BE2C (cell line): ENCODE measurements at regions not wholly inside any gene's neighbourhood (a gene's known extent, or its start where the extent isn't known, plus 50 kb on each side); places are given as distances from the start of the nearest gene placed in this dataset.
"Not testable (repeated sequence)": the region's sequence is repeated elsewhere in the genome, so short reads cannot be mapped to it uniquely, and the experiment has no call there.

Source experiments
- DNase-seq: peaks from one replicate; pipeline ENCODE4 v3.0.0-alpha.2; 2020
- H3K27me3 ChIP-seq: fragments of 250-450 bp; sonication (Bioruptor Pico); 2 replicates; pipeline ENCODE4 v1.5.1; 2020; ENCODE audit warnings: mild to moderate bottlenecking
- H3K36me3 ChIP-seq: fragments of 250-450 bp; sonication (Bioruptor Pico); 2 replicates; pipeline ENCODE4 v1.5.1; 2020; ENCODE audit warnings: mild to moderate bottlenecking
- H3K4me1 ChIP-seq: fragments of 250-450 bp; sonication (Bioruptor Pico); 2 replicates; pipeline ENCODE4 v1.5.1; 2020
- H3K4me3 ChIP-seq: 2 replicates; pipeline ENCODE4 v1.5.1; 2011; ENCODE audit warnings: low read depth, low read length
- H3K9me3 ChIP-seq: fragments of 250-450 bp; sonication (Bioruptor Pico); 2 replicates; pipeline ENCODE4 v1.5.1; 2020
- CTCF ChIP-seq: IDR thresholded peaks from 2 replicates; pipeline ENCODE4 v1.5.1; 2012; ENCODE audit warnings: mild to moderate bottlenecking, low read depth, low read length

GRCh38 chr14:55910601-55911243 lies 207.5 kb upstream of the PELI2 start:
- DNase-seq: no peak
- no peaks in the 10 kb centered on the region for H3K36me3 ChIP-seq
- no peaks in the 10 kb centered on the region for H3K27me3 ChIP-seq
- H3K4me1 ChIP-seq: no peaks in the 10 kb centered on the region
- TF ChIP-seq CTCF: no peak
- no peak overlapping the region for H3K4me3 ChIP-seq
- H3K9me3 ChIP-seq: no peaks in the 10 kb centered on the region

GRCh38 chr14:55911776-55912175 lies 206.4 kb upstream of the PELI2 start:
- no peak for TF ChIP-seq CTCF
- Histone ChIP-seq H3K4me1 (no peaks in the 10 kb centered on the region), H3K9me3 (no peaks in the 10 kb centered on the region), H3K4me3 (no peak overlapping the region), H3K27me3 (no peaks in the 10 kb centered on the region), H3K36me3 (no peaks in the 10 kb centered on the region)
- no peak for DNase-seq

GRCh38 chr14:55912344-55912743 lies 205.9 kb upstream of the PELI2 start:
- Histone ChIP-seq H3K4me1 (no peaks in the 10 kb centered on the region), H3K27me3 (no peaks in the 10 kb centered on the region), H3K9me3 (no peaks in the 10 kb centered on the region), H3K4me3 (no peak overlapping the region), H3K36me3 (no peaks in the 10 kb centered on the region)
- TF ChIP-seq CTCF: no peak
- DNase-seq: no peak

DNA sequence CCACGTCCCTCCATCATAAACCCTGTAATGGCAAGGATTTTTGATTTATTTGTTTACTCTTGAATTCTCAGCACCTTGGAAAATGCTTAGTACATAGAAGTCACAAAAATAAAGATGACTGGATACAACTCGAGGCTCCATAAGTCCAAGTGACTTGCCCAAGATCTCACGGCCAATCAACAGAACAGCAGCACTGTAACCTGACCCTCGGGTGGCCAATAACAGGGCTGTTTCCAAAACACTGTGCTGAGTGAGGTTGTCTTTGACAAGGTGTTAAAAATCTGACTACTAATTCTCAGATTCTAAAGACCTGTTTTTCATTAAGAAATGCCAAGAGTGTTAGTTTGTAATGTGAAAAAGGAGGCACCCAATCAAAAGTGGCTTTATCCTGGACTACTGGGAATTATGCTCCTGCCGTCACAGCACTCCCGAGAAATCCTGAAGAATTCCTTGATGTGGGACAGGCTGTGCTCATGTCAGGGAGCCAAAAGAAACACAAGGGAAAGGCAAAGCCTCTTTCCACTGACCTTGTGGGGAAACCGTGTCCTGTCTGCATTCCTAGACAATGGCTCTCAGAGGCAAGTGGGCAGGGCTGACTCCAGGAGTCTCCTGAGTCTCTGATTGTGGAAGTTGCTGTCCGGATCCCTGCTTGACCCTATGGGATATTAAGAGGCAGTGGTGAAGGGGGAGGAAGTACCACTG lies 204.7 kb upstream of the PELI2 start:
- H3K9me3 ChIP-seq: no peaks in the 10 kb centered on the region; the same call in 1 of the 2 replicates
- no peak for TF ChIP-seq CTCF
- no peaks in the 10 kb centered on the region for H3K36me3 ChIP-seq
- no peaks in the 10 kb centered on the region for H3K4me1 ChIP-seq
- no peaks in the 10 kb centered on the region; the same call in 1 of the 2 replicates for H3K27me3 ChIP-seq
- no peak for DNase-seq
- H3K4me3 ChIP-seq: no peak overlapping the region

DNA sequence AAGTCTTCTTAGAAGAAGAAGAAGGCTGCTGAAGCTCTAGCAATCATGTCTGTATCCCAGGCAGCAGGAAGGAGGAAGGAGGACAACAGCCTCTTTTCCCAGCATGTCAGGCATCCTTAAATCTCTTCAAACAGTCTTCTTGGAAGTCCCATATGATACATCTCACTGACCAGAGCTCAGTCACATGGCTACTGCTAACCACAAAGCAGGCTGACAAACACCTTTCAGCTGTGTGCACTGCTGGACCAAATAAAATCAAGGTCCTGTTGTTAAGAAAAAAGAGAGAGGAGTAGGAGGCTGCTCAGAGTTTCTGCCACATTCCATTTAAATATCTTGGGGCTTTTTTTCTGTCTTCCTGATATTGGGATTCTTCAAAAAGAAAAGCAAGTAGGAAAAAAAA lies 203.4 kb upstream of the PELI2 start:
- DNase-seq: no peak
- no peak overlapping the region for H3K4me3 ChIP-seq
- no peaks in the 10 kb centered on the region for H3K36me3 ChIP-seq
- no peaks in the 10 kb centered on the region; the same call in 1 of the 2 replicates for H3K27me3 ChIP-seq
- no peaks in the 10 kb centered on the region for H3K4me1 ChIP-seq
- H3K9me3 ChIP-seq: no peaks in the 10 kb centered on the region; the same call in 1 of the 2 replicates
- no peak for TF ChIP-seq CTCF

DNA sequence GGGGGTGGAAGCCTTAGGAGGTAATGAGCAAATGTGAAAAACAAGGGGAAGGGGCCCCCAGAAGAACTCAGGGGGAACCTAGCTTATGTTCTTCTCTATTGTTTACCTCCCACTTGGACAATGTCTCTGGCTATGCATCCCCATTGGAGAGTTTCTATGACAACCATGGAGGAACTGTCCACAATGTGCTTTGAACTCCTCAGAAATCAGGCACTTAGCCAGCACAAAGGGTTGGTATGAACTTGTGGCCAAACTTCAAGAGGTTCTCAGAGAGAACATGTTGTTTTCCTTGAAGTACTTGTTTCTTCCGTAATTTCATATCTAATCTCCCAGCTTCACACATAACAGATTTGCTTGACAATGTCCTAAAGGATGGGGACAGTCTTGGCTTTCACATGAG lies 202.8 kb upstream of the PELI2 start:
- H3K4me3 ChIP-seq: no peak overlapping the region
- DNase-seq: no peak
- no peaks in the 10 kb centered on the region; the same call in 1 of the 2 replicates for H3K27me3 ChIP-seq
- no peaks in the 10 kb centered on the region for H3K36me3 ChIP-seq
- no peaks in the 10 kb centered on the region; the same call in 1 of the 2 replicates for H3K9me3 ChIP-seq
- no peak for TF ChIP-seq CTCF
- no peaks in the 10 kb centered on the region for H3K4me1 ChIP-seq

DNA sequence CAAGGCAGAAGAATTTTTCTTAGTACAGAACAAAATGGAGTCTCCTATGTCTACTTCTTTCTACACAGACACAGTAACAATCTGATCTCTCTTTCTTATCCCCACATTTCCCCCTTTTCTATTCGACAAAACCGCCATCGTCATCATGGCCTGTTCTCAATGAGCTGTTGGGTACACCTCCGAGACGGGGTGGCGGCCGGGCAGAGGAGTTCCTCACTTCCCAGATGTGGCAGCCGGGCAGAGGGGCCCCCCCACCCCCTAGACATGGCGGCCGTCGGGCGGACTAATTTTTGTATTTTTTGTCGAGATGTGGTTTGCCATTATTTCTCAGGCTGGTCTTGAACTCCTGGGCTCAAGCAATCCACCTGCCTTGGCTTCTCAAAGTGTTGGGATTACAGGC lies 198.4 kb upstream of the PELI2 start:
- not testable (repeated sequence) for H3K36me3 ChIP-seq, DNase-seq, H3K4me3 ChIP-seq, H3K9me3 ChIP-seq, H3K4me1 ChIP-seq, H3K27me3 ChIP-seq
